ENCODE measurements at regions not wholly inside any gene's neighbourhood (a gene's known extent, or its start where the extent isn't known, plus 50 kb on each side); places are given as distances from the start of the nearest gene placed in this dataset.

DNA sequence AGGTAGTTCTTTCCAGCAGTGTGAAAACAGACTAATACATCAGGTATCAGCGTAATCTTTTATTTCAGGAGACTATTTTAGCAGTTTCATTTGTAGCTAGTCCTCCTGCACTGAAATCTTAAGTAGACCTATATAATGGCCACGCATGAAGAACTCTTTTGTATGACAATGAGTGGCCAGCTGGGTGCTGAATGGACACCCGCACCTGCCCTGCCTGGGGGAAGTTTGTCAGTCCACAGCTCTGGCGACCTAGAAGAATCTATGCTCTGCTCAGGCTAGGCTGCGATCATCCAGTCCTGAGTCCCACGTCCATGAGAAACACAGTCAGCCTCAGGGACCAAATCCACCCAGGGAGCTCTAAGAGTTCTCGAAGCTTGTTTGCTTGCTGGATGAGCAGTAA is 709.2 kb upstream of the ID2 start:
- TF ChIP-seq, protein P1, sequence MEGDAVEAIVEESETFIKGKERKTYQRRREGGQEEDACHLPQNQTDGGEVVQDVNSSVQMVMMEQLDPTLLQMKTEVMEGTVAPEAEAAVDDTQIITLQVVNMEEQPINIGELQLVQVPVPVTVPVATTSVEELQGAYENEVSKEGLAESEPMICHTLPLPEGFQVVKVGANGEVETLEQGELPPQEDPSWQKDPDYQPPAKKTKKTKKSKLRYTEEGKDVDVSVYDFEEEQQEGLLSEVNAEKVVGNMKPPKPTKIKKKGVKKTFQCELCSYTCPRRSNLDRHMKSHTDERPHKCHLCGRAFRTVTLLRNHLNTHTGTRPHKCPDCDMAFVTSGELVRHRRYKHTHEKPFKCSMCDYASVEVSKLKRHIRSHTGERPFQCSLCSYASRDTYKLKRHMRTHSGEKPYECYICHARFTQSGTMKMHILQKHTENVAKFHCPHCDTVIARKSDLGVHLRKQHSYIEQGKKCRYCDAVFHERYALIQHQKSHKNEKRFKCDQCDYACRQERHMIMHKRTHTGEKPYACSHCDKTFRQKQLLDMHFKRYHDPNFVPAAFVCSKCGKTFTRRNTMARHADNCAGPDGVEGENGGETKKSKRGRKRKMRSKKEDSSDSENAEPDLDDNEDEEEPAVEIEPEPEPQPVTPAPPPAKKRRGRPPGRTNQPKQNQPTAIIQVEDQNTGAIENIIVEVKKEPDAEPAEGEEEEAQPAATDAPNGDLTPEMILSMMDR (IDR thresholded peaks at IDR 0.05; ENCODE audit: low read depth, low read length, missing input control): no peak
- TF ChIP-seq RAD21 (IDR thresholded peaks at IDR 0.05) (no peak), YY1 (IDR thresholded peaks at IDR 0.05) (no peak), JUND (IDR thresholded peaks at IDR 0.05) (no peak), SP1 (IDR thresholded peaks at IDR 0.05) (no peak), TAF1 (conservative IDR thresholded peaks at IDR 0.05) (no peak), GABPA (IDR thresholded peaks at IDR 0.05 in 1 of 2, conservative IDR thresholded peaks at IDR 0.05 in 1 of 2) (no peak), EGR1 (IDR thresholded peaks at IDR 0.05; ENCODE audit: low read depth in 2 of 2) (no peak), HNF4A (conservative IDR thresholded peaks at IDR 0.05) (no peak), NR2F2 (IDR thresholded peaks at IDR 0.05) (no peak)
- TF ChIP-seq, protein P2, sequence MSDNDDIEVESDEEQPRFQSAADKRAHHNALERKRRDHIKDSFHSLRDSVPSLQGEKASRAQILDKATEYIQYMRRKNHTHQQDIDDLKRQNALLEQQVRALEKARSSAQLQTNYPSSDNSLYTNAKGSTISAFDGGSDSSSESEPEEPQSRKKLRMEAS (IDR thresholded peaks at IDR 0.05): no peak
- TF ChIP-seq, protein P3, sequence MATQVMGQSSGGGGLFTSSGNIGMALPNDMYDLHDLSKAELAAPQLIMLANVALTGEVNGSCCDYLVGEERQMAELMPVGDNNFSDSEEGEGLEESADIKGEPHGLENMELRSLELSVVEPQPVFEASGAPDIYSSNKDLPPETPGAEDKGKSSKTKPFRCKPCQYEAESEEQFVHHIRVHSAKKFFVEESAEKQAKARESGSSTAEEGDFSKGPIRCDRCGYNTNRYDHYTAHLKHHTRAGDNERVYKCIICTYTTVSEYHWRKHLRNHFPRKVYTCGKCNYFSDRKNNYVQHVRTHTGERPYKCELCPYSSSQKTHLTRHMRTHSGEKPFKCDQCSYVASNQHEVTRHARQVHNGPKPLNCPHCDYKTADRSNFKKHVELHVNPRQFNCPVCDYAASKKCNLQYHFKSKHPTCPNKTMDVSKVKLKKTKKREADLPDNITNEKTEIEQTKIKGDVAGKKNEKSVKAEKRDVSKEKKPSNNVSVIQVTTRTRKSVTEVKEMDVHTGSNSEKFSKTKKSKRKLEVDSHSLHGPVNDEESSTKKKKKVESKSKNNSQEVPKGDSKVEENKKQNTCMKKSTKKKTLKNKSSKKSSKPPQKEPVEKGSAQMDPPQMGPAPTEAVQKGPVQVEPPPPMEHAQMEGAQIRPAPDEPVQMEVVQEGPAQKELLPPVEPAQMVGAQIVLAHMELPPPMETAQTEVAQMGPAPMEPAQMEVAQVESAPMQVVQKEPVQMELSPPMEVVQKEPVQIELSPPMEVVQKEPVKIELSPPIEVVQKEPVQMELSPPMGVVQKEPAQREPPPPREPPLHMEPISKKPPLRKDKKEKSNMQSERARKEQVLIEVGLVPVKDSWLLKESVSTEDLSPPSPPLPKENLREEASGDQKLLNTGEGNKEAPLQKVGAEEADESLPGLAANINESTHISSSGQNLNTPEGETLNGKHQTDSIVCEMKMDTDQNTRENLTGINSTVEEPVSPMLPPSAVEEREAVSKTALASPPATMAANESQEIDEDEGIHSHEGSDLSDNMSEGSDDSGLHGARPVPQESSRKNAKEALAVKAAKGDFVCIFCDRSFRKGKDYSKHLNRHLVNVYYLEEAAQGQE (IDR thresholded peaks at IDR 0.05): no peak
- TF ChIP-seq, protein P4, sequence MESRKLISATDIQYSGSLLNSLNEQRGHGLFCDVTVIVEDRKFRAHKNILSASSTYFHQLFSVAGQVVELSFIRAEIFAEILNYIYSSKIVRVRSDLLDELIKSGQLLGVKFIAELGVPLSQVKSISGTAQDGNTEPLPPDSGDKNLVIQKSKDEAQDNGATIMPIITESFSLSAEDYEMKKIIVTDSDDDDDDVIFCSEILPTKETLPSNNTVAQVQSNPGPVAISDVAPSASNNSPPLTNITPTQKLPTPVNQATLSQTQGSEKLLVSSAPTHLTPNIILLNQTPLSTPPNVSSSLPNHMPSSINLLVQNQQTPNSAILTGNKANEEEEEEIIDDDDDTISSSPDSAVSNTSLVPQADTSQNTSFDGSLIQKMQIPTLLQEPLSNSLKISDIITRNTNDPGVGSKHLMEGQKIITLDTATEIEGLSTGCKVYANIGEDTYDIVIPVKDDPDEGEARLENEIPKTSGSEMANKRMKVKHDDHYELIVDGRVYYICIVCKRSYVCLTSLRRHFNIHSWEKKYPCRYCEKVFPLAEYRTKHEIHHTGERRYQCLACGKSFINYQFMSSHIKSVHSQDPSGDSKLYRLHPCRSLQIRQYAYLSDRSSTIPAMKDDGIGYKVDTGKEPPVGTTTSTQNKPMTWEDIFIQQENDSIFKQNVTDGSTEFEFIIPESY (IDR thresholded peaks at IDR 0.05): no peak
- TF ChIP-seq, protein P5, sequence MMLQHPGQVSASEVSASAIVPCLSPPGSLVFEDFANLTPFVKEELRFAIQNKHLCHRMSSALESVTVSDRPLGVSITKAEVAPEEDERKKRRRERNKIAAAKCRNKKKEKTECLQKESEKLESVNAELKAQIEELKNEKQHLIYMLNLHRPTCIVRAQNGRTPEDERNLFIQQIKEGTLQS (IDR thresholded peaks at IDR 0.05): no peak
